Left ventricle myocardium inferior (tissue), 1 donor: ENCODE measurements at regions not wholly inside any gene's neighbourhood (a gene's known extent, or its start where the extent isn't known, plus 50 kb on each side); places are given as distances from the start of the nearest gene placed in this dataset.

ENCODE experiments used
- DNase-seq: peaks from one replicate; pipeline ENCODE4 v3.0.0-alpha.2; 2020
- H3K27ac ChIP-seq: fragments of 200-600 bp; replicated peaks from 2 replicates; pipeline ENCODE4 v1.8.0; 2021
- H3K27me3 ChIP-seq: fragments of 200-600 bp; 2 replicates; pipeline ENCODE4 v1.8.0; 2021; ENCODE audit warnings: low read depth
- H3K36me3 ChIP-seq: fragments of 200-600 bp; 2 replicates; pipeline ENCODE4 v1.8.0; 2021
- H3K4me1 ChIP-seq: fragments of 200-600 bp; 2 replicates; pipeline ENCODE4 v1.8.0; 2021
- H3K4me3 ChIP-seq: fragments of 200-600 bp; 2 replicates; pipeline ENCODE4 v1.8.0; 2021; ENCODE audit warnings: mild to moderate bottlenecking, moderate library complexity
- H3K9me3 ChIP-seq: fragments of 200-600 bp; replicated peaks from 2 replicates; pipeline ENCODE4 v1.8.0; 2021
- CTCF ChIP-seq: fragments of 200-600 bp; IDR thresholded peaks from 2 replicates; pipeline ENCODE4 v1.8.0; 2021; ENCODE audit warnings: antibody characterized with exemption, mild to moderate bottlenecking, borderline replicate concordance
- intact Hi-C: fragments of 100-400 bp; cut with micrococcal nuclease; formaldehyde crosslinking; loops from one replicate; pipeline ENCODE4 v1.11.0; 2022
- donor health status: DM: no; HTN: yes; CAD: no; lungs with severe emphysema.

- Histone ChIP-seq H3K27ac (no peak overlapping the region), H3K36me3 (no peaks in the 10 kb centered on the region), H3K27me3 (peaks cover 41% of the 10 kb centered on the region), H3K4me3 (no peak overlapping the region), H3K4me1 (no peaks in the 10 kb centered on the region), H3K9me3 (peaks cover 3% of the 10 kb centered on the region)
- intact Hi-C loops, result no loop called here
- no peak for TF ChIP-seq CTCF
- no peak for DNase-seq
These were observed 56.0 kb downstream of the BOD1L2 start for GRCh38 chr18:57202881-57203280.

GRCh38 chr18:57205641-57206040, 58.8 kb downstream of the BOD1L2 start:
- Histone ChIP-seq H3K36me3 (no peaks in the 10 kb centered on the region), H3K27me3 (peaks cover 58% of the 10 kb centered on the region), H3K4me1 (peaks cover 10% of the 10 kb centered on the region), H3K27ac (no peak overlapping the region), H3K4me3 (no peak overlapping the region), H3K9me3 (peaks cover 3% of the 10 kb centered on the region)
- intact Hi-C loops, result no loop called here
- no peak for DNase-seq
- no peak for TF ChIP-seq CTCF

- Histone ChIP-seq H3K27ac (no peak overlapping the region), H3K36me3 (no peaks in the 10 kb centered on the region), H3K9me3 (peaks cover 3% of the 10 kb centered on the region), H3K4me3 (no peak overlapping the region), H3K27me3 (peaks cover 66% of the 10 kb centered on the region), H3K4me1 (peaks cover 14% of the 10 kb centered on the region)
- no peak for TF ChIP-seq CTCF
- intact Hi-C loops, result no loop called here
- no peak for DNase-seq
These were observed 60.4 kb downstream of the BOD1L2 start for GRCh38 chr18:57207124-57207916.

- no peak for TF ChIP-seq CTCF
- Histone ChIP-seq H3K27me3 (peaks cover 73% of the 10 kb centered on the region), H3K36me3 (no peaks in the 10 kb centered on the region), H3K27ac (no peak overlapping the region), H3K4me1 (peaks cover 14% of the 10 kb centered on the region), H3K9me3 (peaks cover 3% of the 10 kb centered on the region), H3K4me3 (no peak overlapping the region)
- DNase-seq, result no peak
- intact Hi-C loops, result no loop called here
These were observed 61.2 kb downstream of the BOD1L2 start for GRCh38 chr18:57208047-57208446.

- Histone ChIP-seq H3K27ac (no peak overlapping the region), H3K9me3 (peaks cover 4% of the 10 kb centered on the region), H3K36me3 (no peaks in the 10 kb centered on the region), H3K27me3 (peaks cover 84% of the 10 kb centered on the region), H3K4me1 (peaks cover 14% of the 10 kb centered on the region), H3K4me3 (peak overlapping the region; percentile 35)
- intact Hi-C loops, result no loop called here
- no peak for TF ChIP-seq CTCF
- DNase-seq, result no peak
These were observed 62.8 kb downstream of the BOD1L2 start for GRCh38 chr18:57209713-57210106.
